ENCODE measurements at regions not wholly inside any gene's neighbourhood (a gene's known extent, or its start where the extent isn't known, plus 50 kb on each side); places are given as distances from the start of the nearest gene placed in this dataset.

- Mint-ChIP-seq H3K27me3 (peaks cover 1% of the 10 kb centered on the region), H3K9me3 (no peaks in the 10 kb centered on the region), H3K27ac (no peak overlapping the region), H3K4me1 (ENCODE audit: low read depth) (no peaks in the 10 kb centered on the region), H3K4me3 (no peak overlapping the region), H3K36me3 (ENCODE audit: low read depth) (no peaks in the 10 kb centered on the region)
- ChIA-PET CTCF (no interaction called here), POLR2A (no interaction called here)
- intact Hi-C loops (cut with micrococcal nuclease), result no loop called here
- DNase-seq (no peak), ATAC-seq (no peak)
- no peak for TF ChIP-seq CTCF (IDR thresholded peaks at IDR 0.05)
Observed at GRCh38 chr9:1383899-1384455, 333.8 kb downstream of the DMRT2 start.

GRCh38 chr9:1384816-1385215 lies 334.7 kb downstream of the DMRT2 start:
- Mint-ChIP-seq H3K9me3 (no peaks in the 10 kb centered on the region), H3K4me3 (no peak overlapping the region), H3K27me3 (peaks cover 1% of the 10 kb centered on the region), H3K36me3 (ENCODE audit: low read depth) (no peaks in the 10 kb centered on the region), H3K4me1 (ENCODE audit: low read depth) (no peaks in the 10 kb centered on the region), H3K27ac (no peak overlapping the region)
- ChIA-PET CTCF (no interaction called here), POLR2A (no interaction called here)
- intact Hi-C loops (cut with micrococcal nuclease), result no loop called here
- TF ChIP-seq CTCF (IDR thresholded peaks at IDR 0.05), result no peak
- ATAC-seq, result no peak
- DNase-seq, result no peak

- CTCF ChIA-PET, result no interaction called here
- Mint-ChIP-seq H3K27ac (no peak overlapping the region), H3K36me3 (ENCODE audit: low read depth) (no peaks in the 10 kb centered on the region), H3K4me3 (no peak overlapping the region), H3K4me1 (ENCODE audit: low read depth) (no peaks in the 10 kb centered on the region), H3K27me3 (peaks cover 1% of the 10 kb centered on the region), H3K9me3 (no peaks in the 10 kb centered on the region)
- POLR2A ChIA-PET, result no interaction called here
- DNase-seq (no peak), ATAC-seq (no peak)
- intact Hi-C loops (cut with micrococcal nuclease), result no loop called here
- no peak for TF ChIP-seq CTCF (IDR thresholded peaks at IDR 0.05)
Observed at GRCh38 chr9:1386420-1386819, 336.3 kb downstream of the DMRT2 start.

- CTCF ChIA-PET, result no interaction called here
- no peak for ATAC-seq
- H3K4me1 Mint-ChIP-seq (ENCODE audit: low read depth), result no peaks in the 10 kb centered on the region
Observed at GRCh38 chr9:1388216-1388615, 338.1 kb downstream of the DMRT2 start.

GRCh38 chr9:1400983-1401382 lies 350.8 kb downstream of the DMRT2 start:
- Mint-ChIP-seq H3K4me3 (no peak overlapping the region), H3K36me3 (ENCODE audit: low read depth) (no peaks in the 10 kb centered on the region), H3K4me1 (ENCODE audit: low read depth) (no peaks in the 10 kb centered on the region), H3K27me3 (peaks cover 1% of the 10 kb centered on the region), H3K9me3 (no peaks in the 10 kb centered on the region), H3K27ac (no peak overlapping the region)
- POLR2A ChIA-PET, result no interaction called here
- CTCF ChIA-PET, result no interaction called here
- TF ChIP-seq CTCF (IDR thresholded peaks at IDR 0.05), result no peak
- no peak for ATAC-seq
- intact Hi-C loops (cut with micrococcal nuclease), result no loop called here
- DNase-seq, result no peak

More at GRCh38 chr9:1388216-1388615, 338.1 kb downstream of the DMRT2 start:
- TF ChIP-seq CTCF (IDR thresholded peaks at IDR 0.05), result no peak
- Mint-ChIP-seq H3K27ac (no peak overlapping the region), H3K36me3 (ENCODE audit: low read depth) (no peaks in the 10 kb centered on the region), H3K27me3 (peaks cover 1% of the 10 kb centered on the region), H3K9me3 (no peaks in the 10 kb centered on the region), H3K4me3 (no peak overlapping the region)
- POLR2A ChIA-PET, result no interaction called here
- DNase-seq, result no peak
- intact Hi-C loops (cut with micrococcal nuclease), result no loop called here
